D341Med (cell line): ENCODE measurements at regions not wholly inside any gene's neighbourhood (a gene's known extent, or its start where the extent isn't known, plus 50 kb on each side); places are given as distances from the start of the nearest gene placed in this dataset.

ENCODE experiments used
- DNase-seq: peaks from one replicate; pipeline ENCODE4 v3.0.0; 2012; ENCODE audit warnings: low spot score

GRCh38 chr2:164178835-164179465 is 442.3 kb downstream of the GRB14 start:
- DNase-seq: no peak

GRCh38 chr2:164164602-164165001 is 428.8 kb upstream of the FIGN start:
- no peak for DNase-seq

- no peak for DNase-seq
Measured at GRCh38 chr2:164155558-164155957, 419.8 kb upstream of the FIGN start.

- no peak for DNase-seq
Measured at GRCh38 chr2:164151522-164151921, 415.7 kb upstream of the FIGN start.

- no peak for DNase-seq
Measured at GRCh38 chr2:164150604-164151003, 414.8 kb upstream of the FIGN start.

GRCh38 chr2:164146441-164146840 is 410.6 kb upstream of the FIGN start:
- no peak for DNase-seq

- DNase-seq: no peak
Measured at GRCh38 chr2:164145093-164145987, 409.5 kb upstream of the FIGN start.

GRCh38 chr2:164143183-164143930 is 407.5 kb upstream of the FIGN start:
- DNase-seq: no peak

GRCh38 chr2:164142755-164143154 is 406.9 kb upstream of the FIGN start:
- DNase-seq: no peak

- DNase-seq: no peak
Measured at GRCh38 chr2:164141271-164141670, 405.5 kb upstream of the FIGN start.

- no peak for DNase-seq
Measured at GRCh38 chr2:164138750-164139149, 402.9 kb upstream of the FIGN start.

GRCh38 chr2:164134336-164134735 is 398.5 kb upstream of the FIGN start:
- no peak for DNase-seq

GRCh38 chr2:164127971-164128527 is 392.2 kb upstream of the FIGN start:
- DNase-seq: no peak

- no peak for DNase-seq
Measured at GRCh38 chr2:164126960-164127660, 391.3 kb upstream of the FIGN start.

GRCh38 chr2:164115806-164116205 is 380.0 kb upstream of the FIGN start:
- DNase-seq: no peak

GRCh38 chr2:164114937-164115336 is 379.1 kb upstream of the FIGN start:
- peak; percentile 16 for DNase-seq

GRCh38 chr2:164112105-164112504 is 376.3 kb upstream of the FIGN start:
- no peak for DNase-seq

GRCh38 chr2:164110515-164110914 is 374.7 kb upstream of the FIGN start:
- DNase-seq: no peak

GRCh38 chr2:164109006-164109405 is 373.2 kb upstream of the FIGN start:
- DNase-seq: no peak

- DNase-seq: no peak
Measured at GRCh38 chr2:164103271-164103670, 367.5 kb upstream of the FIGN start.

GRCh38 chr2:164102366-164102765 is 366.6 kb upstream of the FIGN start:
- no peak for DNase-seq

GRCh38 chr2:164091673-164092072 is 355.9 kb upstream of the FIGN start:
- no peak for DNase-seq
